ENCODE measurements at regions not wholly inside any gene's neighbourhood (a gene's known extent, or its start where the extent isn't known, plus 50 kb on each side); places are given as distances from the start of the nearest gene placed in this dataset.
"Not testable (repeated sequence)": the region's sequence is repeated elsewhere in the genome, so short reads cannot be mapped to it uniquely, and the experiment has no call there.

GRCh38 chr2:13252615-13253014 lies 535.9 kb downstream of the TRIB2 start:
- H3K4me3 ChIP-seq (replicated peaks; ENCODE audit: low read depth, low read length), result no peak overlapping the region
- DNase-seq (ENCODE audit: low read depth), result no peak
- TF ChIP-seq CTCF (IDR thresholded peaks at IDR 0.05; ENCODE audit: low read length, missing control alignments), result no peak

GRCh38 chr2:13255485-13255884 lies 538.7 kb downstream of the TRIB2 start:
- DNase-seq (ENCODE audit: low read depth), result no peak
- H3K4me3 ChIP-seq (replicated peaks; ENCODE audit: low read depth, low read length), result no peak overlapping the region
- TF ChIP-seq CTCF (IDR thresholded peaks at IDR 0.05; ENCODE audit: low read length, missing control alignments), result no peak

- no peak for DNase-seq (ENCODE audit: low read depth)
- H3K4me3 ChIP-seq (replicated peaks; ENCODE audit: low read depth, low read length), result no peak overlapping the region
- no peak for TF ChIP-seq CTCF (IDR thresholded peaks at IDR 0.05; ENCODE audit: low read length, missing control alignments)
These were observed 543.7 kb downstream of the TRIB2 start for GRCh38 chr2:13260402-13260801.

DNA sequence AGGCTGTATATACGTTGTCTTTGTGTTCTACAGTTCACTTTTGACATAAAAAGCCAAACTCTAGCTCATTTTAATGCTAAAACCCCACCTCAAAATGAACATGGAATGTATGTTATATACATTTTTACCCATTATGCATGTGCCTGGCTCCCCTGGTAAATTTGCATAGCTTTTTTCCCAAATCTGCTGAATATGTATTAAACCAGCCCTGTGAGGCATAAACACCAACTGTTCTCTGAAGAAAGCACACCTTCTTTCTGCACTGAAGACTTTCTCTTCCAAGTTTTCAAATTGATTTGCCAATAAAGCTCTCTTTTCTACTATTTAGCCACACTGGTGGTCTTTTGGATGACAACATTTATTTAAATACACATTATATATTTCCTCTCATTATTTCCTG lies 549.4 kb downstream of the TRIB2 start:
- no peak overlapping the region for H3K4me3 ChIP-seq (replicated peaks; ENCODE audit: low read depth, low read length)
- no peak for TF ChIP-seq CTCF (IDR thresholded peaks at IDR 0.05; ENCODE audit: low read length, missing control alignments)
- DNase-seq (ENCODE audit: low read depth), result no peak

GRCh38 chr2:13284688-13285087 lies 568.0 kb downstream of the TRIB2 start:
- no peak overlapping the region for H3K4me3 ChIP-seq (replicated peaks; ENCODE audit: low read depth, low read length)
- no peak for TF ChIP-seq CTCF (IDR thresholded peaks at IDR 0.05; ENCODE audit: low read length, missing control alignments)
- no peak for DNase-seq (ENCODE audit: low read depth)

DNA sequence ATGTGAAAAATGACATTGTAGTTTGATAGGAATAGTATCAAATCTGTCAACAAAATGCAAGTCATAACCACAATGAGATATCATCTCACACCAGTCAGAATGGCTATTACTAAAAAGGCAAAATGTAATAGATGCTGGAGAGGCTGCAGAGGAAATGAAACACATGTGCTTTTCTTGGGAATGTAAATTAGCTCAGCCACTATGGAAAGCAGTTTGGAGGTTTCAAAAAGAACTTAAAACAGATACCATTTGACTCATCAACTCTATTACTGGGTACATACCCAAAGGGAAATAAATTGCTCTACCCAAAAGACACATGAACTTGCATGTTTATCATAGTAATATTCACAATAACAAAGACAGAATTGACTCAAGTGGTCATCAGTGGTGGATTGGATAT lies 572.6 kb downstream of the TRIB2 start:
- TF ChIP-seq CTCF (IDR thresholded peaks at IDR 0.05; ENCODE audit: low read length, missing control alignments), result no peak
- DNase-seq (ENCODE audit: low read depth), result no peak
- no peak overlapping the region for H3K4me3 ChIP-seq (replicated peaks; ENCODE audit: low read depth, low read length)

GRCh38 chr2:13308478-13308805 lies 591.7 kb downstream of the TRIB2 start:
- not testable (repeated sequence) for DNase-seq (ENCODE audit: low read depth); H3K4me3 ChIP-seq (replicated peaks; ENCODE audit: low read depth, low read length)

- TF ChIP-seq CTCF (IDR thresholded peaks at IDR 0.05; ENCODE audit: low read length, missing control alignments), result no peak
- H3K4me3 ChIP-seq (replicated peaks; ENCODE audit: low read depth, low read length), result no peak overlapping the region
- no peak for DNase-seq (ENCODE audit: low read depth)
These were observed 592.3 kb downstream of the TRIB2 start for GRCh38 chr2:13308989-13309388.
